ENCODE measurements at regions not wholly inside any gene's neighbourhood (a gene's known extent, or its start where the extent isn't known, plus 50 kb on each side); places are given as distances from the start of the nearest gene placed in this dataset.

- no peak for TF ChIP-seq CTCF (conservative IDR thresholded peaks at IDR 0.05)
- no peak for TF ChIP-seq EZH2 (IDR thresholded peaks at IDR 0.05; ENCODE audit: low read depth)
Observed at GRCh38 chr2:67036444-67036843, 360.7 kb upstream of the ETAA1 start.
